Activated CD4-positive, alpha-beta memory T cell treated with anti-CD3 and anti-CD28 coated beads for 36 hours (primary cell): ENCODE measurements at regions not wholly inside any gene's neighbourhood (a gene's known extent, or its start where the extent isn't known, plus 50 kb on each side); places are given as distances from the start of the nearest gene placed in this dataset.

Experiments
- CTCF ChIA-PET: fragments of 350-600 bp; sonication (Branson Sonifier 250); formaldehyde crosslinking; loops from one replicate; lab custom pipeline; 2021; ENCODE audit warnings: antibody characterized with exemption, inconsistent platforms; lab: Charles Lee
- POLR2A ChIA-PET: fragments of 350-600 bp; sonication (Branson Sonifier 250); formaldehyde crosslinking; loops from one replicate; lab custom pipeline; 2021; ENCODE audit warnings: antibody characterized with exemption; lab: Charles Lee
- DNase-seq: peaks from one replicate; pipeline ENCODE4 v3.0.0-alpha.2; 2020
- H3K27ac Mint-ChIP-seq: one replicate; pipeline ENCODE4 v1.8.0; 2021; ENCODE audit warnings: mixed read lengths
- H3K27me3 Mint-ChIP-seq: one replicate; pipeline ENCODE4 v1.8.0; 2021; ENCODE audit warnings: mixed read lengths
- H3K36me3 Mint-ChIP-seq: one replicate; pipeline ENCODE4 v1.8.0; 2021; ENCODE audit warnings: mixed read lengths
- H3K4me1 Mint-ChIP-seq: one replicate; pipeline ENCODE4 v1.8.0; 2021; ENCODE audit warnings: low read depth, mixed read lengths
- H3K4me3 Mint-ChIP-seq: one replicate; pipeline ENCODE4 v1.8.0; 2021; ENCODE audit warnings: mild to moderate bottlenecking, mixed read lengths
- H3K9me3 Mint-ChIP-seq: one replicate; pipeline ENCODE4 v1.8.0; 2021; ENCODE audit warnings: mixed read lengths
- intact Hi-C: fragments of 100-400 bp; cut with micrococcal nuclease; formaldehyde crosslinking; loops from one replicate; pipeline ENCODE4 v1.15.1; 2023

DNA sequence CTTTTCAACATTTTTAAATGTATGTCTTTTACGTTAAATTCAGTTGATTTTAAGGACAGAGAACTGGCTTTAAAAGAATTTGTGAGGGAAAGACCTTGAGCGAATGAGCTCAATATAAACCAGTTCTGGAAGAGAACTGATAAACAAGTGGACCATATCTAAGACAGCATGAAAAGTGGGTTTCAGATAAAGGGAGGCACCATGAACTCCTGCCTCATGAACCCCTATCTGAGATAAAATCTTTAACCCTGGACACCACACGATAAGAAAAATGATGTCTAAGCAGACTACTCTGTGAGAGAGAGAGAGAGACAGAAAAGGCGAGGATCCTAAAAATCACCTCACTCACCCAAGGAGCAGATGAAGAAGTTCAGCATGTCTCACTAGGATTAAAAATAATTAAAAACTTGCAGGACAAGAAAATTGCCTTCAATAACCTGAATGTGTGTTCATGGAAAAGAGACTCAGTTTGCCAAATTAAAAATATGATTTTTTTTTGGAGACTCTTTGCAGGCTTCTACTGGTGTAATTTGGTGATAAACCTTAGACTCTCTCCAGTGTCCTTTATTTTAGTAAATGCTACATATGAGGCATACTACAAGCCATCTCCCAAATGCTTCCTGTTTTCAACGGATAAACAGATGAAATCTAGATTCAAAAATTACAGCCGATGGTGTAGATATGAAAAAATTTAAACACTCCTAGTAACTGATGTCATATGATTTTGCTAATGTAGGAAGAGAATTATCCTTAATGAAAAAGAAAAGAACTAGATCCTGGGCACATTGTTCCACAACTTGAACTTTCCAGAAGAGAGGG lies 299.5 kb downstream of the ADGB start:
- Mint-ChIP-seq H3K4me1 (no peaks in the 10 kb centered on the region), H3K27ac (no peak overlapping the region), H3K27me3 (peaks cover 10% of the 10 kb centered on the region), H3K9me3 (no peaks in the 10 kb centered on the region), H3K36me3 (no peaks in the 10 kb centered on the region), H3K4me3 (no peak overlapping the region)
- POLR2A ChIA-PET = no interaction called here
- CTCF ChIA-PET = interaction anchor here (0.6 kb wide), 1 partner anchor 56 kb away, joined by 3 read pairs; no protein-coding TSS in a partner anchor
- intact Hi-C loops = no loop called here
- DNase-seq = no peak

DNA sequence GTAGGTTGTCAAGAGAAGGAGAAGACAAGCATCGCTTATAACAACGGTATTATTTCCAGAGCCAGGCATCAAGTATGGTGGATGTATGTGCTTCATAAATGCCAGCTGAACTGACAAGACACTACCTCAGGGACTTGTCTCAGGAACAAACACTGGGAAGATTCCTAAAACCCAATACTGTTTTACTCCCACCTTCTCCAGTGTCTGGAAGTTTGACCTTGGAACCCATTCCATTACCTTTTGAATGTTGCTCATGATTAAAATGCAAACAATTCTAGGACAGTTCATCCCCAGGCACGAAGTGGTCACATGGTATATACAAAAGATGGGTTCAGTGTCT lies 300.1 kb downstream of the ADGB start:
- ChIA-PET POLR2A (no interaction called here), CTCF (interaction anchor here (0.6 kb wide), 1 partner anchor 57 kb away, joined by 3 read pairs; no protein-coding TSS in a partner anchor)
- Mint-ChIP-seq H3K27me3 (peaks cover 10% of the 10 kb centered on the region), H3K4me1 (no peaks in the 10 kb centered on the region), H3K4me3 (no peak overlapping the region), H3K36me3 (no peaks in the 10 kb centered on the region), H3K9me3 (no peaks in the 10 kb centered on the region), H3K27ac (no peak overlapping the region)
- no peak for DNase-seq
- intact Hi-C loops = no loop called here

- intact Hi-C loops = loop anchor here (1.0 kb wide), 1 partner anchor 383 kb away; no protein-coding TSS in a partner anchor
- Mint-ChIP-seq H3K27me3 (no peaks in the 10 kb centered on the region), H3K36me3 (no peaks in the 10 kb centered on the region), H3K27ac (no peak overlapping the region), H3K4me1 (no peaks in the 10 kb centered on the region), H3K9me3 (no peaks in the 10 kb centered on the region), H3K4me3 (no peak overlapping the region)
- ChIA-PET POLR2A (no interaction called here), CTCF (interaction anchor here (1.5 kb wide), 1 partner anchor 14 kb away, joined by 3 read pairs; no protein-coding TSS in a partner anchor)
- no peak for DNase-seq
Measured at GRCh38 chr6:146901940-146902816, 302.0 kb upstream of the STXBP5 start.

DNA sequence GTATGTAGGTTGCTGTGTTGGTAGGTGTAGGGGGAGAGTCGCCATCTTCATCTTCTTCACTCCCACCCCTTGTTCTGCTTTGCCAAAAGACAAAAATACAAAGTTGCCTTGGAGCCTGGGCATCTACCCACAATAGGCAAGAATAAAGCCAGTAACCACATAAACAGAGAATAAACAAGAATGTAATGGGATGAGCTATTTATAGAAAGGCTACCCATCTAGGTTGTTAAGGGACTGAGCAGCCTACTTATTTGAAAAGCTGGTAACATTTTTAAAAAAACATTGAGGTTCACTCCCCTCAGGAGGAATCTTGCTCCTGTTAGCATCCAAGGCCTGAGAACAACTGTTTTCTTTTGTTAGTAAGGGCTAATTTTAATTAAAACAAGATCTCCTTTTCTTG lies 301.4 kb upstream of the STXBP5 start:
- POLR2A ChIA-PET = no interaction called here
- Mint-ChIP-seq H3K4me3 (no peak overlapping the region), H3K27me3 (no peaks in the 10 kb centered on the region), H3K27ac (no peak overlapping the region), H3K4me1 (no peaks in the 10 kb centered on the region), H3K36me3 (no peaks in the 10 kb centered on the region), H3K9me3 (no peaks in the 10 kb centered on the region)
- DNase-seq = no peak
- intact Hi-C loops = loop anchor here (1.0 kb wide), 1 partner anchor 382 kb away; no protein-coding TSS in a partner anchor
- CTCF ChIA-PET = interaction anchor here (1.5 kb wide), 1 partner anchor 15 kb away, joined by 3 read pairs; no protein-coding TSS in a partner anchor

DNA sequence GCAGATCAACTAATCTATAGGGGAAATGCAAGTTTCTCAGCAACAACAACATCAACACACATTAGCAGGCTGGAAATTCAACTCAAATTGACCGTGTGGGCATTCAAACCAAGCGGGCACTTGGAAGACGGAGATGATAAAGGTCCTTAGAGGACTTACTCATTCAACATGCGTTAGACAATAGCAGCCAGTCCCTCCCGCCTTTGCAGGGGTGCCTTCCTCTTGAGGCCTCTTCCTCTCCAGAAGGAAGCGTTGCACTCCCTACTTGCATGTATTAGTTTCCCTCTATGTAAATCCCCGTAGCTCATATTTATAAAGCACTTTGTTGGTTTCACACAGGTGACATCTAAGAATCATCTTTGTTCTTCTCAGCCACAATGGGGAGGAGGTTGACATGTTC lies 300.8 kb upstream of the STXBP5 start:
- CTCF ChIA-PET = no interaction called here

GRCh38 chr6:146904596-146904995 lies 299.6 kb upstream of the STXBP5 start:
- Mint-ChIP-seq H3K27ac (no peak overlapping the region), H3K36me3 (no peaks in the 10 kb centered on the region), H3K4me1 (no peaks in the 10 kb centered on the region), H3K9me3 (no peaks in the 10 kb centered on the region), H3K4me3 (no peak overlapping the region), H3K27me3 (no peaks in the 10 kb centered on the region)
- no peak for DNase-seq
- intact Hi-C loops = no loop called here
- POLR2A ChIA-PET = no interaction called here
- CTCF ChIA-PET = no interaction called here

More for the DNA sequence above, 300.8 kb upstream of the STXBP5 start:
- Mint-ChIP-seq H3K4me1 (no peaks in the 10 kb centered on the region), H3K4me3 (no peak overlapping the region), H3K27ac (no peak overlapping the region), H3K27me3 (no peaks in the 10 kb centered on the region), H3K9me3 (no peaks in the 10 kb centered on the region), H3K36me3 (no peaks in the 10 kb centered on the region)
- DNase-seq = no peak
- POLR2A ChIA-PET = no interaction called here
- intact Hi-C loops = no loop called here

- CTCF ChIA-PET = interaction anchor here (0.7 kb wide), 1 partner anchor 476 kb away, joined by 3 read pairs; no protein-coding TSS in a partner anchor
- POLR2A ChIA-PET = no interaction called here
- Mint-ChIP-seq H3K9me3 (no peaks in the 10 kb centered on the region), H3K4me3 (no peak overlapping the region), H3K4me1 (no peaks in the 10 kb centered on the region), H3K27ac (no peak overlapping the region), H3K27me3 (no peaks in the 10 kb centered on the region), H3K36me3 (no peaks in the 10 kb centered on the region)
- DNase-seq = no peak
- intact Hi-C loops = no loop called here
Measured at GRCh38 chr6:146905181-146905704, 299.0 kb upstream of the STXBP5 start.

DNA sequence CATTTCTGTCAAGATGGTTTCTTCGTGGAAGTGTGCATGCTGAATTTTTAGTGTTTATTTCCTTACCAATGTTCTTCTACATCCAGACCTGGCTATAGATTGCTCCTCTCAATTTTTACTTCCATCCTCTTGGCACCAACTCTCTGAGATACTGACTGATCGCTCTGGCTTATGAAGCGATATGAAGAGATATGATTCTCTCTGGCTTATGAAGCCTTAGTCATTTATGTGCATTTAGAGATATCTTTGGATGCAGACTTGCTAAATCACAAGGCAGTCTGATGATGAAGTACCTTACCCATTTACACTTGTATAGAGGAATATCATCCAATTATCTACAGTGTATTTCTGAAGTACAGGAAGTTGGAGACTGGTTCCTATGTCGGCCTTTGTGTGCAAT lies 295.4 kb upstream of the STXBP5 start:
- H3K27me3 Mint-ChIP-seq = peaks cover 2% of the 10 kb centered on the region
- no peaks in the 10 kb centered on the region for H3K9me3 Mint-ChIP-seq
- no peaks in the 10 kb centered on the region for H3K36me3 Mint-ChIP-seq
- intact Hi-C loops = no loop called here
- ChIA-PET POLR2A (no interaction called here), CTCF (no interaction called here)
- H3K27ac Mint-ChIP-seq = no peak overlapping the region
- no peak overlapping the region for H3K4me3 Mint-ChIP-seq
- no peak for DNase-seq
- peaks cover 2% of the 10 kb centered on the region for H3K4me1 Mint-ChIP-seq

- POLR2A ChIA-PET = no interaction called here
- intact Hi-C loops = no loop called here
- CTCF ChIA-PET = no interaction called here
Measured at GRCh38 chr6:146909376-146909775, 294.8 kb upstream of the STXBP5 start.

DNA sequence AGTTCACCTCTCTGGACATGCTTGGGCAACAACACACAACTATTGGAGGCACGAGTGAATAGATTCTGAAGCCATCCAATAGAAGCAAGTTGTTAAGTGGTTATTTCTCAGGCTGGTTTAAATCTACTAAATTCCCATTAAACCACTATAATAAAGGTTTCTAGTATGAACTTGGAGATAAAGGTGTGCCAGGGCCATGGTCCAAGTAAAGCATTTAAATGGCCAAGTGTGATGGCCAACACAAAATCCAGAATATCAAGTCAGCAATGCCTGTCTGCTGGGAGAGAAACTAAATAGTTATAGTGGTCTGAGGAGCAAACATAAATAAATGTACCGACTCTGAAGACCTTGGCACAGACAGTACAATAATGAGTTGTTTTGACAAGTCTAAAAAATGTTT lies 294.3 kb upstream of the STXBP5 start:
- Mint-ChIP-seq H3K4me1 (peaks cover 7% of the 10 kb centered on the region), H3K27ac (no peak overlapping the region), H3K4me3 (no peak overlapping the region), H3K27me3 (peaks cover 6% of the 10 kb centered on the region), H3K9me3 (no peaks in the 10 kb centered on the region), H3K36me3 (no peaks in the 10 kb centered on the region)
- ChIA-PET POLR2A (no interaction called here), CTCF (no interaction called here)
- intact Hi-C loops = no loop called here
- no peak for DNase-seq

More at GRCh38 chr6:146909376-146909775, 294.8 kb upstream of the STXBP5 start:
- Mint-ChIP-seq H3K36me3 (no peaks in the 10 kb centered on the region), H3K4me3 (no peak overlapping the region), H3K27me3 (peaks cover 6% of the 10 kb centered on the region), H3K9me3 (no peaks in the 10 kb centered on the region), H3K4me1 (peaks cover 6% of the 10 kb centered on the region), H3K27ac (no peak overlapping the region)
- DNase-seq = no peak

- CTCF ChIA-PET = no interaction called here
- peaks cover 8% of the 10 kb centered on the region for H3K4me1 Mint-ChIP-seq
- no peaks in the 10 kb centered on the region for H3K9me3 Mint-ChIP-seq
- H3K27ac Mint-ChIP-seq = no peak overlapping the region
- H3K27me3 Mint-ChIP-seq = peaks cover 7% of the 10 kb centered on the region
- DNase-seq = no peak
- intact Hi-C loops = no loop called here
- H3K36me3 Mint-ChIP-seq = no peaks in the 10 kb centered on the region
- POLR2A ChIA-PET = no interaction called here
- H3K4me3 Mint-ChIP-seq = no peak overlapping the region
Measured at GRCh38 chr6:146910611-146911010, 293.6 kb upstream of the STXBP5 start.

- H3K27me3 Mint-ChIP-seq = peaks cover 7% of the 10 kb centered on the region
- peaks cover 11% of the 10 kb centered on the region for H3K4me1 Mint-ChIP-seq
- H3K36me3 Mint-ChIP-seq = no peaks in the 10 kb centered on the region
- CTCF ChIA-PET = no interaction called here
- POLR2A ChIA-PET = no interaction called here
- no peaks in the 10 kb centered on the region for H3K9me3 Mint-ChIP-seq
- intact Hi-C loops = no loop called here
- H3K27ac Mint-ChIP-seq = no peak overlapping the region
- no peak overlapping the region for H3K4me3 Mint-ChIP-seq
- DNase-seq = no peak
Measured at GRCh38 chr6:146911635-146912215, 292.5 kb upstream of the STXBP5 start.
